MCF 10A (cell line): ENCODE measurements at regions not wholly inside any gene's neighbourhood (a gene's known extent, or its start where the extent isn't known, plus 50 kb on each side); places are given as distances from the start of the nearest gene placed in this dataset.
"Not testable (repeated sequence)": the region's sequence is repeated elsewhere in the genome, so short reads cannot be mapped to it uniquely, and the experiment has no call there.

Experiments
- BruUV-seq: library from RNA; stranded (reverse); fragments of 400-500 nt; replicated peaks from 2 replicates; lab custom pipeline; 2021; lab: Mats Ljungman, UMichigan
- CTCF ChIA-PET: fragments of 300-600 bp; sonication (Branson Sonifier 250); formaldehyde crosslinking; extraction: SDS; loops from one replicate; lab custom pipeline; 2021; ENCODE audit warnings: antibody characterized with exemption, inconsistent platforms; lab: Yijun Ruan, JAX
- POLR2A ChIA-PET: fragments of 300-600, 350-650 bp; sonication (Branson Sonifier 250); formaldehyde crosslinking; extraction: SDS; loops from one replicate; lab custom pipeline; 2020; ENCODE audit warnings: antibody characterized with exemption, inconsistent platforms; lab: Yijun Ruan, JAX
- DNase-seq: peaks from one replicate; pipeline ENCODE4 v3.0.0-alpha.2; 2018; ENCODE audit not compliant: unreplicated experiment
- H3K27ac Mint-ChIP-seq: one replicate; pipeline ENCODE4 v1.8.0; 2022; ENCODE audit warnings: mild to moderate bottlenecking, low read depth, mixed read lengths; ENCODE audit not compliant: unreplicated experiment
- H3K27me3 Mint-ChIP-seq: one replicate; pipeline ENCODE4 v1.8.0; 2022; ENCODE audit warnings: mixed read lengths; ENCODE audit not compliant: insufficient read depth, unreplicated experiment
- H3K36me3 Mint-ChIP-seq: one replicate; pipeline ENCODE4 v1.8.0; 2022; ENCODE audit warnings: mild to moderate bottlenecking, moderate library complexity, mixed read lengths; ENCODE audit not compliant: insufficient read depth, unreplicated experiment
- H3K4me1 Mint-ChIP-seq: one replicate; pipeline ENCODE4 v1.8.0; 2022; ENCODE audit warnings: mixed read lengths; ENCODE audit not compliant: insufficient read depth, unreplicated experiment
- H3K4me3 Mint-ChIP-seq: one replicate; pipeline ENCODE4 v1.8.0; 2022; ENCODE audit warnings: mild to moderate bottlenecking, moderate library complexity, mixed read lengths; ENCODE audit not compliant: unreplicated experiment
- H3K9me3 Mint-ChIP-seq: one replicate; pipeline ENCODE4 v1.8.0; 2022; ENCODE audit warnings: mixed read lengths; ENCODE audit not compliant: unreplicated experiment
- CTCF ChIP-seq: fragments of 200-600 bp; IDR thresholded peaks from one replicate; pipeline ENCODE4 v1.8.0; 2022; ENCODE audit warnings: antibody characterized with exemption, mild to moderate bottlenecking; ENCODE audit not compliant: unreplicated experiment
- intact Hi-C: fragments of 100-400 bp; cut with micrococcal nuclease; formaldehyde crosslinking; loops from 2 replicates; pipeline ENCODE4 v1.14.1; 2022

- POLR2A ChIA-PET: interaction anchor here (0.5 kb wide), 1 partner anchor 92 kb away, joined by 3 read pairs; no protein-coding TSS in a partner anchor
- TF ChIP-seq CTCF: no peak
- CTCF ChIA-PET: interaction anchor here (0.8 to 1.6 kb wide), 2 partner anchors 318 to 579 kb away, joined by 3 read pairs; no protein-coding TSS in a partner anchor
- Mint-ChIP-seq H3K36me3 (no peaks in the 10 kb centered on the region), H3K9me3 (peaks cover 15% of the 10 kb centered on the region), H3K27me3 (no peaks in the 10 kb centered on the region), H3K4me1 (no peaks in the 10 kb centered on the region), H3K4me3 (no peak overlapping the region), H3K27ac (no peak overlapping the region)
- intact Hi-C loops: no loop called here
- DNase-seq: peak; percentile 8
- no TSS peak for BruUV-seq
These were observed 54.4 kb upstream of the BMP4 start for GRCh38 chr14:54010981-54011380.

GRCh38 chr14:54023027-54023426, 66.4 kb upstream of the BMP4 start:
- intact Hi-C loops: no loop called here
- no peak for TF ChIP-seq CTCF
- BruUV-seq: no TSS peak
- peaks cover 6% of the 10 kb centered on the region for H3K36me3 Mint-ChIP-seq
- no peaks in the 10 kb centered on the region for H3K27me3 Mint-ChIP-seq
- ChIA-PET POLR2A (no interaction called here), CTCF (interaction anchor here (0.6 to 1.7 kb wide), 2 partner anchors 152 to 159 kb away, joined by 3 to 8 read pairs; no protein-coding TSS in a partner anchor)
- no peak for DNase-seq
- H3K9me3 Mint-ChIP-seq: no peaks in the 10 kb centered on the region
- no peak overlapping the region for H3K4me3 Mint-ChIP-seq
- H3K4me1 Mint-ChIP-seq: no peaks in the 10 kb centered on the region
- no peak overlapping the region for H3K27ac Mint-ChIP-seq

- intact Hi-C loops: loop anchor here (1.0 to 2.0 kb wide), 3 partner anchors 150 to 487 kb away; no protein-coding TSS in a partner anchor
- CTCF ChIA-PET: interaction anchor here (0.9 to 1.7 kb wide), 7 partner anchors 18 to 486 kb away, joined by 3 to 7 read pairs (median 4); no protein-coding TSS in a partner anchor
- no peak overlapping the region for H3K4me3 Mint-ChIP-seq
These were observed 69.0 kb upstream of the BMP4 start for GRCh38 chr14:54025661-54026060.

GRCh38 chr14:54026671-54027070, 70.0 kb upstream of the BMP4 start:
- Mint-ChIP-seq H3K4me1 (no peaks in the 10 kb centered on the region), H3K9me3 (no peaks in the 10 kb centered on the region), H3K36me3 (no peaks in the 10 kb centered on the region), H3K4me3 (no peak overlapping the region), H3K27ac (no peak overlapping the region), H3K27me3 (no peaks in the 10 kb centered on the region)
- POLR2A ChIA-PET: no interaction called here
- no peak for TF ChIP-seq CTCF
- BruUV-seq: no TSS peak
- DNase-seq: no peak
- intact Hi-C loops: no loop called here
- CTCF ChIA-PET: interaction anchor here (0.9 to 1.5 kb wide), 4 partner anchors 17 to 321 kb away, joined by 3 to 4 read pairs (median 4); no protein-coding TSS in a partner anchor

More at GRCh38 chr14:54025661-54026060, 69.0 kb upstream of the BMP4 start:
- Mint-ChIP-seq H3K36me3 (peaks cover 2% of the 10 kb centered on the region), H3K9me3 (no peaks in the 10 kb centered on the region), H3K27ac (no peak overlapping the region), H3K4me1 (no peaks in the 10 kb centered on the region), H3K27me3 (no peaks in the 10 kb centered on the region)
- no TSS peak for BruUV-seq
- POLR2A ChIA-PET: no interaction called here
- peak; percentile 65 for DNase-seq
- peak; percentile 36 for TF ChIP-seq CTCF

GRCh38 chr14:54030996-54031395, 74.4 kb upstream of the BMP4 start:
- POLR2A ChIA-PET, BruUV-seq, H3K4me3 Mint-ChIP-seq, CTCF ChIA-PET, H3K27me3 Mint-ChIP-seq, H3K36me3 Mint-ChIP-seq, H3K4me1 Mint-ChIP-seq, DNase-seq, H3K27ac Mint-ChIP-seq, intact Hi-C loops: not testable (repeated sequence)
- peaks cover 15% of the 10 kb centered on the region for H3K9me3 Mint-ChIP-seq

GRCh38 chr14:54033285-54033684, 76.7 kb upstream of the BMP4 start:
- CTCF ChIA-PET, H3K4me1 Mint-ChIP-seq, H3K27me3 Mint-ChIP-seq, H3K4me3 Mint-ChIP-seq, intact Hi-C loops, POLR2A ChIA-PET, BruUV-seq, H3K27ac Mint-ChIP-seq, DNase-seq, H3K36me3 Mint-ChIP-seq: not testable (repeated sequence)
- H3K9me3 Mint-ChIP-seq: peaks cover 15% of the 10 kb centered on the region
